Esophagus muscularis mucosa (tissue), 4 donors: ENCODE measurements at regions not wholly inside any gene's neighbourhood (a gene's known extent, or its start where the extent isn't known, plus 50 kb on each side); places are given as distances from the start of the nearest gene placed in this dataset.
A peak's percentile ranks its signal among the peaks of the same experiment; 100 is the strongest.

Source experiments
- DNase-seq: peaks from one replicate; pipeline ENCODE4 v3.0.0-alpha.2; 2017; ENCODE audit errors: extremely low spot score
- H3K27ac ChIP-seq, 4 donors: fragments of 200-600 bp; sonication (generic); replicated peaks in 1 of 4; 1 replicate in 3 of 4; 2 replicates in 1 of 4; pipeline ENCODE4 v1.5.1; 2016 to 2019; ENCODE audit warnings: mild to moderate bottlenecking in 1 of 4
- H3K27me3 ChIP-seq, 4 donors: fragments of 200-600 bp; sonication (generic); one replicate each; pipeline versions ENCODE4 v1.5.1 to v1.6.0; 2016 to 2019
- H3K36me3 ChIP-seq, 4 donors: fragments of 200-600 bp; sonication (generic); one replicate each; pipeline ENCODE4 v1.5.1; 2016 to 2019
- H3K4me1 ChIP-seq, 4 donors: fragments of 200-600 bp; sonication (generic); one replicate each; pipeline ENCODE4 v1.5.1; 2016 to 2019
- H3K4me3 ChIP-seq, 4 donors: fragments of 200-600 bp; sonication (generic); 1 replicate in 2 of 4; 2 replicates in 2 of 4; pipeline ENCODE4 v1.5.1; 2016 to 2019; ENCODE audit warnings: mild to moderate bottlenecking in 4 of 4, moderate library complexity in 1 of 4
- H3K9me3 ChIP-seq, 4 donors: fragments of 200-600 bp; sonication (generic); 1 replicate in 3 of 4; 2 replicates in 1 of 4; pipeline ENCODE4 v1.5.1; 2016 to 2019
- EP300 ChIP-seq: sonication (generic); formaldehyde crosslinking; IDR thresholded peaks from one replicate; pipeline ENCODE4 v1.6.1; 2017; ENCODE audit warnings: antibody characterized with exemption
- POLR2A ChIP-seq: fragments of 450-650 bp; IDR thresholded peaks from one replicate; pipeline ENCODE4 v1.6.1; 2017; ENCODE audit warnings: antibody characterized with exemption, moderate library complexity, mild to moderate bottlenecking, low read depth
- POLR2AphosphoS5 ChIP-seq, 2 donors: sonication (generic); formaldehyde crosslinking; IDR thresholded peaks; one replicate each; pipeline ENCODE4 v1.6.1; 2017; ENCODE audit warnings: antibody characterized with exemption in 2 of 2
- WGBS: methylation state at CpG from one replicate; pipeline ENCODE4 v1.1.5; 2018; 5-methylcytosine and 5-hydroxymethylcytosine counted together
- intact Hi-C: fragments of 100-400 bp; cut with DNase I; formaldehyde crosslinking; loops from one replicate; pipeline ENCODE4 v1.15.1; 2023
- TF ChIP-seq, protein P1 (sequence below), 3 experiments: fragments of 200-600 bp in 2 of 3; fragments of 450-650 bp in 1 of 3; sonication (generic) in 2 of 3; IDR thresholded peaks; one replicate each; pipeline ENCODE4 v1.5.1; 2017 to 2019; ENCODE audit warnings: antibody characterized with exemption in 3 of 3, mild to moderate bottlenecking in 2 of 3, moderate library complexity in 1 of 3

DNA sequence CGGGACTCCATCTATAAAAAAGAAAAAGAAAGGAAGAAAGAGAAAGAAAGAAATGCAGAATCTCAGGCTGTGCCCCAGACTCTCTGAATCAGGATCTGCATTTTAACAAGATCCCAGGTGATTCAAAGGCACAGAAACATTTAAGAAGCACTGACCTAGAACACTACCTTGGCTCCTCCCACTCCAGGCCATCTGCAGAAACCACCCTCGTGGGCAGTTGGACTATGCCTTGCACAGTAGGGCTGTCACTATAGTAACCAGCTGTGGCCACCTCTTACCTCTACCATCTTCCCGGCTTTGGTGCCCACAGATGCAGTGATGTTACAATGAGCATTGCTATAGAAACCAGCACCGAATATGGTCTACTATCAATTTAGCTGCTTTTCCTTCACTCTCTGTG, 110.9 kb upstream of the PWP1 start:
- Histone ChIP-seq H3K4me1 (no peaks in the 10 kb centered on the region), H3K9me3 (no peaks in the 10 kb centered on the region), H3K27ac (no peak overlapping the region), H3K27me3 (peaks cover 0 to 10% (median 0%) of the 10 kb centered on the region in 4 donors), H3K4me3 (no peak overlapping the region), H3K36me3 (no peaks in the 10 kb centered on the region)
- TF ChIP-seq, protein P1, sequence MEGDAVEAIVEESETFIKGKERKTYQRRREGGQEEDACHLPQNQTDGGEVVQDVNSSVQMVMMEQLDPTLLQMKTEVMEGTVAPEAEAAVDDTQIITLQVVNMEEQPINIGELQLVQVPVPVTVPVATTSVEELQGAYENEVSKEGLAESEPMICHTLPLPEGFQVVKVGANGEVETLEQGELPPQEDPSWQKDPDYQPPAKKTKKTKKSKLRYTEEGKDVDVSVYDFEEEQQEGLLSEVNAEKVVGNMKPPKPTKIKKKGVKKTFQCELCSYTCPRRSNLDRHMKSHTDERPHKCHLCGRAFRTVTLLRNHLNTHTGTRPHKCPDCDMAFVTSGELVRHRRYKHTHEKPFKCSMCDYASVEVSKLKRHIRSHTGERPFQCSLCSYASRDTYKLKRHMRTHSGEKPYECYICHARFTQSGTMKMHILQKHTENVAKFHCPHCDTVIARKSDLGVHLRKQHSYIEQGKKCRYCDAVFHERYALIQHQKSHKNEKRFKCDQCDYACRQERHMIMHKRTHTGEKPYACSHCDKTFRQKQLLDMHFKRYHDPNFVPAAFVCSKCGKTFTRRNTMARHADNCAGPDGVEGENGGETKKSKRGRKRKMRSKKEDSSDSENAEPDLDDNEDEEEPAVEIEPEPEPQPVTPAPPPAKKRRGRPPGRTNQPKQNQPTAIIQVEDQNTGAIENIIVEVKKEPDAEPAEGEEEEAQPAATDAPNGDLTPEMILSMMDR (IDR thresholded peaks at IDR 0.05), result no peak
- TF ChIP-seq POLR2A, result no peak
- no peak for TF ChIP-seq EP300
- TF ChIP-seq POLR2AphosphoS5 (IDR thresholded peaks at IDR 0.05), result no peak
- intact Hi-C loops, result no loop called here
- WGBS, result 78% methylated on average over 4 of the region's 4 CpGs
- no peak for DNase-seq

GRCh38 chr12:107580750-107581618, 104.6 kb upstream of the PWP1 start:
- Histone ChIP-seq H3K36me3 (no peaks in the 10 kb centered on the region), H3K27ac (no peak overlapping the region), H3K27me3 (peaks cover 0 to 59% (median 17%) of the 10 kb centered on the region in 4 donors), H3K9me3 (no peaks in the 10 kb centered on the region), H3K4me1 (peaks cover 0 to 12% (median 6%) of the 10 kb centered on the region in 4 donors), H3K4me3 (peak overlapping the region in 3 of 4 donors; percentile 21 to 43 (median 37))
- intact Hi-C loops, result no loop called here
- no peak for TF ChIP-seq POLR2A
- TF ChIP-seq POLR2AphosphoS5 (IDR thresholded peaks at IDR 0.05), result no peak
- TF ChIP-seq EP300, result no peak
- TF ChIP-seq, protein P1 (IDR thresholded peaks at IDR 0.05), result no peak
- WGBS, result 59% methylated on average over 15 of the region's 66 CpGs
- no peak for DNase-seq

DNA sequence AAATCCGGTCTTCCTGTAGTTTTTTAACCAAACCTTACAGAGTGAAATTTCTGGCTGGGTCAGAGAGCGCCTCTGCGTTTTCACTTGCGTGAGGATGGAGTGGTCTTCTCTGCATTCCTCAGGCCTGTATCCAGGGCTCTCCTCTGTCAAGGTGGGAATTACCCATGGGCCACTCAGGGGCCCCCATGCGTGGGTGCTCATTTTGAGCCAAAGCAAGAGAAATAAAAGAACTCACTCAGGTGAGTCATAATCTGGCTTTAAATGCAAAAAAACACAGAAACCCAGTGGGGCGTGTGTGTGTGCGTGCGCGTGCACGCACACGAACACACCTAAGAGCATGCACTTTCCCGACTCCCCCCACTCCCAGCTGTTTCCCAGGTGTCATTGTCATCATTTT, 104.0 kb upstream of the PWP1 start:
- TF ChIP-seq, protein P1 (IDR thresholded peaks at IDR 0.05), result no peak
- TF ChIP-seq POLR2AphosphoS5 (IDR thresholded peaks at IDR 0.05), result no peak

GRCh38 chr12:107583551-107583950, 102.0 kb upstream of the PWP1 start:
- peaks cover 0 to 15% (median 10%) of the 10 kb centered on the region in 4 donors for H3K9me3 ChIP-seq
- 67% methylated on average over 5 of the region's 5 CpGs for WGBS
- H3K4me3 ChIP-seq, result no peak overlapping the region
- peaks cover 0 to 12% (median 6%) of the 10 kb centered on the region in 4 donors for H3K4me1 ChIP-seq
- TF ChIP-seq EP300, result no peak
- peaks cover 0 to 71% (median 18%) of the 10 kb centered on the region in 4 donors for H3K27me3 ChIP-seq
- no peak for DNase-seq
- intact Hi-C loops, result no loop called here
- no peak overlapping the region for H3K27ac ChIP-seq
- H3K36me3 ChIP-seq, result no peaks in the 10 kb centered on the region

More for the DNA sequence above, 104.0 kb upstream of the PWP1 start:
- Histone ChIP-seq H3K4me3 (peak overlapping the region in 1 of 4 donors; percentile 37), H3K27me3 (peaks cover 0 to 65% (median 18%) of the 10 kb centered on the region in 4 donors), H3K36me3 (no peaks in the 10 kb centered on the region), H3K4me1 (peaks cover 0 to 12% (median 6%) of the 10 kb centered on the region in 4 donors), H3K27ac (no peak overlapping the region), H3K9me3 (no peaks in the 10 kb centered on the region)
- WGBS, result 74% methylated on average over 12 of the region's 12 CpGs
- no peak for DNase-seq
- intact Hi-C loops, result no loop called here

- Histone ChIP-seq H3K4me3 (no peak overlapping the region), H3K36me3 (no peaks in the 10 kb centered on the region), H3K4me1 (peaks cover 0 to 12% (median 6%) of the 10 kb centered on the region in 4 donors), H3K9me3 (peaks cover 0 to 24% (median 10%) of the 10 kb centered on the region in 4 donors), H3K27ac (no peak overlapping the region), H3K27me3 (peaks cover 0 to 68% (median 18%) of the 10 kb centered on the region in 4 donors)
- 75% methylated on average over 2 of the region's 2 CpGs for WGBS
- DNase-seq, result no peak
- intact Hi-C loops, result no loop called here
- TF ChIP-seq POLR2AphosphoS5 (IDR thresholded peaks at IDR 0.05), result no peak
- TF ChIP-seq, protein P1 (IDR thresholded peaks at IDR 0.05), result no peak
- TF ChIP-seq POLR2A, result no peak
- TF ChIP-seq EP300, result no peak
These were observed 101.0 kb upstream of the PWP1 start for GRCh38 chr12:107584563-107584962.
